SK-N-SH (cell line): ENCODE measurements at regions not wholly inside any gene's neighbourhood (a gene's known extent, or its start where the extent isn't known, plus 50 kb on each side); places are given as distances from the start of the nearest gene placed in this dataset.
A peak's percentile ranks its signal among the peaks of the same experiment; 100 is the strongest.

Source experiments
- CTCF ChIA-PET: fragments of 300-600, 350-600 bp; formaldehyde crosslinking; extraction: SDS; loops from one replicate; lab custom pipeline; 2021; lab: Yijun Ruan, JAX
- POLR2A ChIA-PET: fragments of 350-600 bp; sonication (Branson Sonifier 250); formaldehyde crosslinking; extraction: SDS; loops from one replicate; lab custom pipeline; 2020; ENCODE audit warnings: antibody characterized with exemption, inconsistent platforms; lab: Yijun Ruan, JAX
- DNase-seq: peaks from one replicate; pipeline ENCODE4 v3.0.0; 2012
- H2AFZ ChIP-seq: fragments of 200-600 bp; sonication (generic); 2 replicates; pipeline ENCODE4 v1.8.1; 2016; ENCODE audit warnings: antibody characterized with exemption, mild to moderate bottlenecking, low read depth
- H3F3A ChIP-seq: fragments of 200-600 bp; sonication (generic); replicated peaks from 2 replicates; pipeline ENCODE3; 2016; ENCODE audit warnings: antibody characterized with exemption, mild to moderate bottlenecking; ENCODE audit not compliant: insufficient read depth
- H3K27ac ChIP-seq, 2 experiments: fragments of 200-500 bp in 1 of 2; fragments of 200-600 bp in 1 of 2; sonication (Bioruptor generic) in 1 of 2; sonication (generic), shearing (Covaris generic) in 1 of 2; 2 replicates each; pipeline versions ENCODE4 v1.5.1 to v1.6.1; 2014 to 2016; ENCODE audit warnings: low read depth in 2 of 2, inconsistent platforms in 1 of 2, low read length in 1 of 2, mild to moderate bottlenecking in 1 of 2, mixed read lengths in 1 of 2
- H3K27me3 ChIP-seq: fragments of 200-600 bp; sonication (generic), shearing (Covaris generic); 2 replicates; pipeline ENCODE4 v1.6.1; 2016; ENCODE audit warnings: mixed run types; ENCODE audit not compliant: insufficient read depth
- H3K36me3 ChIP-seq, 2 experiments: fragments of 200-500 bp in 1 of 2; fragments of 200-600 bp in 1 of 2; sonication (Bioruptor generic) in 1 of 2; sonication (generic) in 1 of 2; replicated peaks in 1 of 2; 2 replicates each; pipeline versions ENCODE3 to v1.5.1; 2014 to 2016; ENCODE audit warnings: low read length in 1 of 2, mild to moderate bottlenecking in 1 of 2; ENCODE audit not compliant: insufficient read depth in 2 of 2, control insufficient read depth in 1 of 2
- H3K4me1 ChIP-seq, 2 experiments: fragments of 200-500 bp in 1 of 2; fragments of 200-600 bp in 1 of 2; sonication (Bioruptor generic) in 1 of 2; sonication (generic), shearing (Covaris generic) in 1 of 2; 2 replicates each; pipeline versions ENCODE4 v1.5.1 to v1.6.1; 2014 to 2016; ENCODE audit warnings: low read depth in 1 of 2, low read length in 1 of 2, mixed run types in 1 of 2; ENCODE audit not compliant: insufficient read depth in 2 of 2, control insufficient read depth in 1 of 2
- H3K4me2 ChIP-seq: fragments of 200-600 bp; sonication (generic), shearing (Covaris generic); 2 replicates; pipeline ENCODE4 v1.6.1; 2017; ENCODE audit warnings: mixed run types
- H3K4me3 ChIP-seq, 2 experiments: fragments of 200-500 bp in 1 of 2; fragments of 200-600 bp in 1 of 2; sonication (Bioruptor generic) in 1 of 2; sonication (generic), shearing (Covaris generic) in 1 of 2; 2 replicates each; pipeline versions ENCODE4 v1.5.1 to v1.8.1; 2014 to 2016; ENCODE audit warnings: low read depth in 2 of 2, inconsistent platforms in 1 of 2, low read length in 1 of 2, mild to moderate bottlenecking in 1 of 2, mixed read lengths in 1 of 2, moderate library complexity in 1 of 2
- H3K79me2 ChIP-seq: fragments of 200-600 bp; sonication (generic); 2 replicates; pipeline ENCODE4 v1.8.1; 2017; ENCODE audit warnings: mild to moderate bottlenecking; ENCODE audit not compliant: insufficient read depth
- H3K9ac ChIP-seq: fragments of 200-600 bp; sonication (generic); 2 replicates; pipeline ENCODE4 v1.6.1; 2017; ENCODE audit warnings: mixed run types
- H3K9me2 ChIP-seq: fragments of 200-600 bp; sonication (generic); 2 replicates; pipeline ENCODE4 v1.6.1; 2017; ENCODE audit warnings: mixed run types
- H3K9me3 ChIP-seq: fragments of 200-600 bp; sonication (generic); 2 replicates; pipeline ENCODE4 v1.6.1; 2017; ENCODE audit warnings: mixed run types, mild to moderate bottlenecking, moderate library complexity
- H4K20me1 ChIP-seq: fragments of 200-600 bp; sonication (generic); 2 replicates; pipeline ENCODE4 v1.6.1; 2017; ENCODE audit warnings: mild to moderate bottlenecking, mixed run types; ENCODE audit not compliant: insufficient read depth
- CTCF ChIP-seq: fragments of 200-600 bp; sonication (generic); IDR thresholded peaks from 2 replicates; pipeline ENCODE4 v1.6.1; 2017; ENCODE audit warnings: antibody characterized with exemption, mild to moderate bottlenecking, moderate library complexity
- EZH2phosphoT487 ChIP-seq: fragments of 200-600 bp; sonication (generic); IDR thresholded peaks from 2 replicates; pipeline ENCODE4 v1.6.1; 2017; ENCODE audit warnings: low read depth, mixed run types, mild to moderate bottlenecking, antibody characterized with exemption, moderate library complexity, borderline replicate concordance
- FOSL2 ChIP-seq: IDR thresholded peaks from 2 replicates; pipeline ENCODE4 v1.4.0; 2012; ENCODE audit warnings: low read depth, mild to moderate bottlenecking, moderate library complexity, borderline replicate concordance
- GABPA ChIP-seq: IDR thresholded peaks from 2 replicates; pipeline ENCODE4 v1.4.0; 2012; ENCODE audit warnings: low read depth, mild to moderate bottlenecking
- IRF3 ChIP-seq: fragments of 150-350 bp; IDR thresholded peaks from 2 replicates; pipeline ENCODE4 v1.6.1; 2016; ENCODE audit warnings: mild to moderate bottlenecking, low read depth, low read length
- NFIC ChIP-seq: IDR thresholded peaks from 2 replicates; pipeline ENCODE4 v1.4.0; 2012; ENCODE audit warnings: borderline replicate concordance
- NRF1 ChIP-seq: IDR thresholded peaks from 2 replicates; pipeline ENCODE4 v1.6.1; 2012; ENCODE audit warnings: low read depth, mild to moderate bottlenecking, low read length
- RXRA ChIP-seq: IDR thresholded peaks from 2 replicates; pipeline ENCODE4 v1.4.0; 2012; ENCODE audit warnings: low read depth, mild to moderate bottlenecking, borderline replicate concordance
- TEAD4 ChIP-seq: IDR thresholded peaks from 2 replicates; pipeline ENCODE4 v1.4.0; 2012; ENCODE audit warnings: mild to moderate bottlenecking, borderline replicate concordance; ENCODE audit not compliant: insufficient read depth
- ZBTB33 ChIP-seq: IDR thresholded peaks from 2 replicates; pipeline ENCODE4 v1.4.0; 2012; ENCODE audit warnings: low read depth, borderline replicate concordance
- WGBS: methylation state at CpG from one replicate; pipeline ENCODE4 v1.1.6; 2017; ENCODE audit warnings: low lambda C conversion rate; 5-methylcytosine and 5-hydroxymethylcytosine counted together

GRCh38 chr22:27297125-27297524, 504.4 kb downstream of the MN1 start:
- Histone ChIP-seq H3K9ac (no peak overlapping the region), H3K36me3 (no peaks in the 10 kb centered on the region), H3K27ac (peak overlapping the region in 1 of 2 experiments; percentile 40; a peak in 1 of 4 replicates), H3K9me2 (no peaks in the 10 kb centered on the region), H3F3A (no peaks in the 10 kb centered on the region), H3K4me3 (no peak overlapping the region), H2AFZ (no peak overlapping the region), H3K9me3 (no peaks in the 10 kb centered on the region), H4K20me1 (no peaks in the 10 kb centered on the region), H3K27me3 (no peaks in the 10 kb centered on the region; the same call in 1 of the 2 replicates), H3K4me2 (no peak overlapping the region), H3K79me2 (no peaks in the 10 kb centered on the region), H3K4me1 (peaks cover 14 to 20% of the 10 kb centered on the region in 2 experiments; a peak in 2 of 4 replicates)
- CTCF ChIA-PET = interaction anchor here (1.1 to 1.5 kb wide), 4 partner anchors 10 to 619 kb away, joined by 3 to 5 read pairs (median 4); no protein-coding TSS in a partner anchor
- POLR2A ChIA-PET = no interaction called here
- no peak for DNase-seq
- TF ChIP-seq ZBTB33 = no peak
- TF ChIP-seq TEAD4 = no peak
- TF ChIP-seq IRF3 = no peak
- no peak for TF ChIP-seq CTCF
- TF ChIP-seq EZH2phosphoT487 = no peak
- TF ChIP-seq RXRA = no peak
- 65% methylated on average over 6 of the region's 7 CpGs for WGBS

GRCh38 chr22:27298332-27298731, 503.2 kb downstream of the MN1 start:
- ChIA-PET CTCF (interaction anchor here (1.1 to 1.4 kb wide), 2 partner anchors 33 to 48 kb away, joined by 4 read pairs; no protein-coding TSS in a partner anchor), POLR2A (no interaction called here)
- 40% methylated on average over 7 of the region's 7 CpGs for WGBS
- Histone ChIP-seq H3K9me3 (no peaks in the 10 kb centered on the region), H3K9me2 (no peaks in the 10 kb centered on the region), H3K4me1 (peaks cover 14 to 20% of the 10 kb centered on the region in 2 experiments; a peak in 2 of 4 replicates), H3K79me2 (no peaks in the 10 kb centered on the region), H4K20me1 (no peaks in the 10 kb centered on the region), H3K27me3 (no peaks in the 10 kb centered on the region; the same call in 1 of the 2 replicates), H3K4me2 (no peak overlapping the region), H3F3A (no peaks in the 10 kb centered on the region), H3K36me3 (no peaks in the 10 kb centered on the region), H3K9ac (no peak overlapping the region), H3K4me3 (no peak overlapping the region), H3K27ac (peak overlapping the region in 1 of 2 experiments; percentile 40; a peak in 1 of 4 replicates), H2AFZ (no peak overlapping the region)
- DNase-seq = peak; percentile 48
- TF ChIP-seq GABPA (no peak), FOSL2 (no peak), TEAD4 (no peak), NFIC (no peak), NRF1 (no peak)
